H1 (cell line): ENCODE measurements at regions not wholly inside any gene's neighbourhood (a gene's known extent, or its start where the extent isn't known, plus 50 kb on each side); places are given as distances from the start of the nearest gene placed in this dataset.
A peak's percentile ranks its signal among the peaks of the same experiment; 100 is the strongest.

Experiments used
- KDM4A ChIP-seq: IDR thresholded peaks from one replicate; pipeline ENCODE4 v1.7.1; 2012; ENCODE audit warnings: low read depth, mild to moderate bottlenecking, moderate library complexity, low read length, inconsistent platforms; ENCODE audit not compliant: severe bottlenecking
- NRF1 ChIP-seq: IDR thresholded peaks from 2 replicates; pipeline ENCODE4 v1.6.1; 2011; ENCODE audit warnings: mild to moderate bottlenecking, low read depth, low read length, improper control_type of control experiment
- YY1 ChIP-seq: IDR thresholded peaks from 2 replicates; pipeline ENCODE4 v1.6.1; 2011; ENCODE audit warnings: low read depth, mild to moderate bottlenecking, low read length

GRCh38 chr15:23877502-23878412 lies 190.7 kb upstream of the NDN start (continued):
- TF ChIP-seq YY1 (0 out of 2 replicates have a peak, but pooled peaks have one; percentile 5), KDM4A (no peak), NRF1 (no peak)
